ENCODE measurements at regions not wholly inside any gene's neighbourhood (a gene's known extent, or its start where the extent isn't known, plus 50 kb on each side); places are given as distances from the start of the nearest gene placed in this dataset.

- H3K56ac ChIP-seq (replicated peaks; ENCODE audit: insufficient read length, low read depth, low read length): no peak overlapping the region
- H4K8ac ChIP-seq (ENCODE audit: extremely low read depth, insufficient read depth, low read length): no peak overlapping the region
- WGBS, 2 experiments (ENCODE audit: extremely low coverage in 1 of 2, insufficient coverage in 1 of 2, insufficient read length in 1 of 2, insufficient replicate concordance in 2 of 2, low coverage in 1 of 2, low lambda C conversion rate in 2 of 2, missing lambda C conversion rate in 1 of 2): 88% methylated on average over 4 of the region's 4 CpGs; no CpG with 5 or more reads in 1 of the 2 experiments
- H2BK12ac ChIP-seq (ENCODE audit: low read depth, low read length): no peak overlapping the region
- no peaks in the 10 kb centered on the region; the same call in 1 of the 2 replicates for H3K23me2 ChIP-seq (ENCODE audit: low read depth, low read length)
- H3K4me3 ChIP-seq (ENCODE audit: extremely low read depth in 1 of 4, insufficient read depth in 2 of 4, low read depth in 3 of 4, low read length in 4 of 4): no peak overlapping the region
- no peak overlapping the region for H2BK20ac ChIP-seq (ENCODE audit: low read length)
- H3K4me2 ChIP-seq (ENCODE audit: insufficient read depth in 1 of 2, low read depth in 2 of 2, low read length in 2 of 2): no peak overlapping the region
- no peaks in the 10 kb centered on the region for H3K36me3 ChIP-seq (ENCODE audit: control insufficient read depth in 2 of 4, insufficient read depth in 4 of 4, low read length in 3 of 4)
- no peak overlapping the region for H2BK5ac ChIP-seq (ENCODE audit: low read depth, low read length)
- no peaks in the 10 kb centered on the region for H3K4me1 ChIP-seq (replicated peaks in 1 of 4; ENCODE audit: control insufficient read depth in 3 of 4, insufficient read depth in 4 of 4, low read length in 3 of 4)
- DNase-seq (ENCODE audit: low read depth in 1 of 2, low spot score in 2 of 2) (no peak), FAIRE-seq (no peak)
- no peaks in the 10 kb centered on the region for H3K79me2 ChIP-seq (ENCODE audit: control insufficient read depth in 1 of 2, insufficient read depth in 2 of 2, low read length in 2 of 2)
- TF ChIP-seq CHD1 (IDR thresholded peaks at IDR 0.05; ENCODE audit: low read depth, low read length) (no peak), USF2 (IDR thresholded peaks at IDR 0.05; ENCODE audit: low read length) (no peak), POLR2A (IDR thresholded peaks at IDR 0.05; ENCODE audit: control extremely low read depth in 1 of 2, low read depth in 2 of 2, low read length in 2 of 2) (no peak)
- H3K18ac ChIP-seq (ENCODE audit: extremely low read depth, low read length): no peak overlapping the region
- H4K5ac ChIP-seq (ENCODE audit: insufficient read length, low read depth, low read length): no peak overlapping the region
- no peak overlapping the region for H2AK5ac ChIP-seq (ENCODE audit: low read depth, low read length)
- CTCF ChIA-PET (ENCODE audit: partially characterized antibody): interaction anchor here (1.1 to 1.6 kb wide), 4 partner anchors 11 to 35 kb away, joined by 4 to 11 read pairs (median 4); no protein-coding TSS in a partner anchor
- no peak overlapping the region for H3K27ac ChIP-seq (ENCODE audit: low read depth, low read length)
- no peak overlapping the region for H3K14ac ChIP-seq (ENCODE audit: insufficient read length)
- no peak overlapping the region for H3K4ac ChIP-seq (replicated peaks; ENCODE audit: insufficient read length, low read depth, low read length)
- no peak overlapping the region for H2AFZ ChIP-seq (ENCODE audit: low read length)
- H4K91ac ChIP-seq (replicated peaks; ENCODE audit: insufficient read length, low read length): no peak overlapping the region
- no peaks in the 10 kb centered on the region for H4K20me1 ChIP-seq (replicated peaks in 1 of 2; ENCODE audit: control insufficient read depth in 1 of 2, insufficient read depth in 2 of 2, low read length in 2 of 2)
- H3K23ac ChIP-seq (ENCODE audit: insufficient read length): no peak overlapping the region
- no peaks in the 10 kb centered on the region for H3K9me3 ChIP-seq (ENCODE audit: insufficient read depth in 2 of 2, low read depth in 1 of 2, low read length in 1 of 2)
- H2BK15ac ChIP-seq (ENCODE audit: low read length): no peak overlapping the region
- no peak overlapping the region for H3K9ac ChIP-seq (replicated peaks in 1 of 4; ENCODE audit: extremely low read depth in 1 of 4, low read depth in 3 of 4, low read length in 3 of 4)
- H3K27me3 ChIP-seq (replicated peaks in 1 of 4; ENCODE audit: control insufficient read depth in 3 of 4, extremely low read depth in 1 of 4, insufficient read depth in 3 of 4, low read length in 3 of 4): no peaks in the 10 kb centered on the region
- no peaks in the 10 kb centered on the region for H3K79me1 ChIP-seq (ENCODE audit: low read depth, low read length)
- POLR2A ChIA-PET (ENCODE audit: partially characterized antibody): no interaction called here
- no peak overlapping the region for H2BK120ac ChIP-seq (replicated peaks; ENCODE audit: low read depth, low read length)
Measured at GRCh38 chr1:101344745-101345144, 107.9 kb downstream of the S1PR1 start.
